ENCODE measurements at regions not wholly inside any gene's neighbourhood (a gene's known extent, or its start where the extent isn't known, plus 50 kb on each side); places are given as distances from the start of the nearest gene placed in this dataset.

GRCh38 chr17:79500745-79501618 lies 109.9 kb downstream of the RBFOX3 start:
- TF ChIP-seq CTCF (IDR thresholded peaks at IDR 0.05; ENCODE audit: unreplicated experiment), result no peak
- Mint-ChIP-seq H3K27me3 (ENCODE audit: low read depth) (peaks cover 32% of the 10 kb centered on the region), H3K4me1 (peaks cover 10% of the 10 kb centered on the region), H3K36me3 (no peaks in the 10 kb centered on the region), H3K4me3 (peak overlapping the region; percentile 16), H3K27ac (no peak overlapping the region), H3K9me3 (no peaks in the 10 kb centered on the region)
- no peak for DNase-seq (ENCODE audit: low spot score in 2 of 2, unreplicated experiment in 2 of 2)

DNA sequence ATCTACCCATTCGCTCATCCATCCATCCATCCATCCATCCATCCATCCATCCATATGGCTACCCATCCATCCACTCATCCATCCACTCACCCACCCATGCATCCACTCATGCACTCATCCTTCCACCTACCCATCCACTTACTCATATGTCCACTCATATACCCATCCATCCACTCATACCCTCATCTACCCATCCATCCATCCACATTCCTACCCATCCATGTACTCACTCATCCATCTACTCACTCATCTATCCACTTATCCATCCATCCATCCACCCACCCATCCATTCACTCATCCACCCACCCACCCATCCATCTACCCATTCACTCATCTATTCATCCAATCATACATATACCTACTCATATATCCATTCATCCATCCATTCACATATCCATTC lies 112.0 kb downstream of the RBFOX3 start:
- Mint-ChIP-seq H3K36me3 (no peaks in the 10 kb centered on the region), H3K4me3 (no peak overlapping the region), H3K9me3 (no peaks in the 10 kb centered on the region), H3K4me1 (peaks cover 10% of the 10 kb centered on the region), H3K27me3 (ENCODE audit: low read depth) (peaks cover 14% of the 10 kb centered on the region), H3K27ac (no peak overlapping the region)
- no peak for TF ChIP-seq CTCF (IDR thresholded peaks at IDR 0.05; ENCODE audit: unreplicated experiment)
- no peak for DNase-seq (ENCODE audit: low spot score in 2 of 2, unreplicated experiment in 2 of 2)

DNA sequence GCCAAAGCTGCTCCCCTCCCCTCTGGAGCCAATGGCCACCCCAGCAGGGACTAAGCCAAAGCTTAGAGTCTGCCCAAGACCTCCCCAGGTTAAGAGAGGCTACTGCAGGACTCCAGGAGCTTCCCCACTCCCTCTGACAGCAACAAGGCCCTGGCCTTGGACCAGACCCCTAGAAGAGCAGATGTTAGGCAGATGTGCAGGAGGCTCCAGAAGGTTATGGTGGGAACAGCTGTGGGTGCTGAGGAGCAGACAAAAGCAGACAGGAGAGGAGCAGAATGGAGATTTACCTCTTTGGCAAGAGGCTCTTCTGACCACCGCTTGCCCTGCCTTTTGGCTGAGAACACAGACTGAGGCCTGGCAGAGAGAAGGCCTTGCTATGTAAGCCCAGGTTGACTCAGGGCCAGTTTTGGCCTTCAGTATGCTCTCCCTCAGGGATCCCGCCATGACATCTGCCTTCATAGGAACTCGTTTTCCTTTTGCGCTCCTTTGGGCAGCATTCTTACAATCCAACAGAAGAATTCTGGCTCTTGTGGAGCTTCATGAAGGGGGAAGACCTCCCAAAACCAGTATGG lies 113.0 kb downstream of the RBFOX3 start:
- no peak for TF ChIP-seq CTCF (IDR thresholded peaks at IDR 0.05; ENCODE audit: unreplicated experiment)
- H3K4me3 Mint-ChIP-seq, result no peak overlapping the region

GRCh38 chr17:79496422-79497005 lies 114.3 kb downstream of the RBFOX3 start:
- Mint-ChIP-seq H3K27ac (no peak overlapping the region), H3K4me1 (peaks cover 9% of the 10 kb centered on the region), H3K4me3 (no peak overlapping the region), H3K36me3 (no peaks in the 10 kb centered on the region), H3K27me3 (ENCODE audit: low read depth) (peaks cover 17% of the 10 kb centered on the region), H3K9me3 (peaks cover 10% of the 10 kb centered on the region)
- TF ChIP-seq CTCF (IDR thresholded peaks at IDR 0.05; ENCODE audit: unreplicated experiment), result no peak
- DNase-seq (ENCODE audit: low spot score in 2 of 2, unreplicated experiment in 2 of 2), result no peak

More for the DNA sequence above, 113.0 kb downstream of the RBFOX3 start:
- Mint-ChIP-seq H3K27ac (no peak overlapping the region), H3K36me3 (no peaks in the 10 kb centered on the region), H3K9me3 (peaks cover 5% of the 10 kb centered on the region), H3K27me3 (ENCODE audit: low read depth) (peaks cover 13% of the 10 kb centered on the region), H3K4me1 (peaks cover 10% of the 10 kb centered on the region)
- DNase-seq (ENCODE audit: low spot score in 2 of 2, unreplicated experiment in 2 of 2), result no peak

GRCh38 chr17:79495665-79496064 lies 115.2 kb downstream of the RBFOX3 start:
- no peak for DNase-seq (ENCODE audit: low spot score in 2 of 2, unreplicated experiment in 2 of 2)
- no peak for TF ChIP-seq CTCF (IDR thresholded peaks at IDR 0.05; ENCODE audit: unreplicated experiment)
- Mint-ChIP-seq H3K4me1 (peaks cover 2% of the 10 kb centered on the region), H3K9me3 (peaks cover 10% of the 10 kb centered on the region), H3K4me3 (no peak overlapping the region), H3K27ac (no peak overlapping the region), H3K36me3 (no peaks in the 10 kb centered on the region), H3K27me3 (ENCODE audit: low read depth) (peaks cover 23% of the 10 kb centered on the region)
